ENCODE measurements at regions not wholly inside any gene's neighbourhood (a gene's known extent, or its start where the extent isn't known, plus 50 kb on each side); places are given as distances from the start of the nearest gene placed in this dataset.
"Not testable (repeated sequence)": the region's sequence is repeated elsewhere in the genome, so short reads cannot be mapped to it uniquely, and the experiment has no call there.

GRCh38 chr5:117013280-117013877 is 438.8 kb upstream of the SEMA6A start:
- DNase-seq, result peak in 1 of 58 donors; percentile 31

- DNase-seq, result no peak
These were observed 436.0 kb upstream of the SEMA6A start for GRCh38 chr5:117010574-117010973.

DNA sequence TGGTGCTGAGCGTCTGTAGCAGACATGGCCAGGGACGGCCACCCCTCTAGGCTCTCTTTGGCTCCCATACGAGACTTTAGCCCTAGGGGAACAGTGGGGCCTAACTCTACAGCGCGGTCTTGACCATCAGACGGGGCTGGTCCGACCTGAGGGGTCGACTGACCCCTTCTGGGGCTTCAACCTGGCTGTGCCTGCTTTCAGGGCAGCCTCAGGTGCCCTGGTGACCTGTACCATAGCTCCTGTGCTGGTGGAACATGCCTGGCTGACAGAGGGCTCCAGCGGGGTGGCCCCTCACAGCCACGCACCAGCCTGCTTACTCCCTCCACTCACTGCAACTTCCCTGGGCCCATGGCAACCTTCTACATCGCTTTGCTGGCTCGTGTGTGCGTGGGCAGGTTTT is 423.4 kb upstream of the SEMA6A start:
- no peak for DNase-seq

DNA sequence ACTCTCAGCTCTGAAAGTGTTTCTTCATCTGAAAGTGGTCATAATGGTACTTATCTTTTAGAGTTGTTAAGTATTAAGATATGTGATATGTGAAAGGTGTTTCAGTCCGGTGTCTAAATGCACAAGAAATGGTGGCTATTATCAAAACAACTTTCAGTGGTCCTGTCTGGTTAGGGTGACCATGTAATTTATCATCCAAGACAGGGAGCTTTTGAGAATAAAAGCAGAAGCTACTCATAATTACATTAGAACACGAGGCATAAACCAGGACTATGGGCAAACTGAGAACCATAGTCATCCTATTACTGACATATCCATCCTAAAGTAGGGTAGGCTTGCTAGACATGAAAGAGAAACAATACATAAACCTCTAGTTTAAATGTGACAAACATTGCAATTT is 418.1 kb upstream of the SEMA6A start:
- no peak for DNase-seq

DNA sequence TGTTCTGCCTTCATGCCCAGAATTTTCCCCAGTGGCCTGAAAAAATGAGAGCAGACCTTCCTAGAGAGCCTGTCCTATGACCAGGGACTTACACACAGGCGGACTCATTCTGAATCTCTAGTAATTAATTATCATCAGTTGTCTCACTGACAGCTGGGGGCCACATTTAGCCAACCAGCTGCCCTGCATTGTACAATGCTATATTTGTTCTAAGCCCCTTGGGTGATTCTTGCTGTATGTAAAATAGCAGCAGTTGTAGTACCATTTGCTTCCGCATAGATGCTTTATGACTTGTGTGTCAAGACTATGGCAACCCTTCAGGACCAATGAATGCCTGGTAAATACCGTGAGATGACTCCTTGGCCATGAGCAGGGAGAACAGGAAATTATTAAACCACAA is 415.4 kb upstream of the SEMA6A start:
- peak in 18 of 58 donors; percentile 1 to 44 (median 15) for DNase-seq

GRCh38 chr5:116982035-116982434 is 407.4 kb upstream of the SEMA6A start:
- DNase-seq, result no peak

DNA sequence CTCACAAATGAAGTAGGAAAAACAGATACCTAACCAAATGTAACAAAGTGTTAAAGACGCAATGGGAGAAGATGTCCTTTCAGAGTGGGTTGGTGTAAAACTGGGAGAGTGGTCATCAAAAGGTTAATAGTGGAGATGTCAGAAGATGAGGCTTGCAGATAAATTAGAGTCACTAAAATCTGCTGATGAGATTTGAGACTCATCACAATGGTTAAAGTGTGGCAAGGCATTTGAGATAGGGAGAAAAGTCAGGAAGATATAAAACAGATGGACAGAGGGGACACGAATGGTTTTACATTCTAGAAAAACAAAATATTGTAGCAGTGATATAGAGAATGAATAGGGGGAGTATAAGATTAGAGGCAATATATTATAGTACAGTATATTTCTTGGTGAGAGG is 406.0 kb upstream of the SEMA6A start:
- DNase-seq, result no peak

DNA sequence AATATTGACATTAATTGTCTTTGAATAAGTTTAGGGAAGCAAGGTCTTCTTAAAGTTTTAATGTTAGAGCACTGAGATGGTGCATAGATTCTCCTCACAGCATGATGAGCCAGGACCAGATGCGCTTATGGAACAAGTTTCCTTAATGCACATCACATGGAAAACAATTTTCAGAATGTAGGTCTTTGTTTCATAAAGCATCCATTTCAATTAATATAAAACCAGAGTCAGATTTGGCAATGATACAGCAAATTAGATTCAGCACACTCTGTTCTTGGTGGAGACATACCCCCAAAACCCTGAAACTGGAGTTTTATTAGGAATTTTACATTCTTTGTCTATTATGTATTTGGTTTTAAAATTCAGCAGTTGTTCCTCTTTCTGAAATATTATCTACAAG is 402.1 kb upstream of the SEMA6A start:
- no peak for DNase-seq

DNA sequence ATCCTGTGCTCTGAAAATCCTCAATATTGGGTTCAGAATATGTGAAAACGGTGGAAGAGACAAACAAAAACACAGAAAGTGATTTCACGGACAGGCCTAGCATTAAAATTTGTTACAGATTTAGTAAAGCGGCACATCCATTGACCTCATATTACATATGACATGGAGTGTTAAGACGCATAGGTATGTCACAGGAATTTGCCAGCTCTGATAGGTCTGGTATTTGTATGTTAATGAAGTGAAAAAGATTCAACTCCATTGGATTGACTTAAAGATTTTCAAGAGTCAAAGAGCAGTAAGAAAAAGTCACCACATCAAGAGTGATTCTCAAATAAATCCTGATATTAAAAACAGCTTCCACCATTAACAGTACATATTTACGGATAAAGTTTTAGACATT is 396.5 kb upstream of the SEMA6A start:
- no peak for DNase-seq

- DNase-seq, result peak in 1 of 58 donors; percentile 41
These were observed 395.7 kb upstream of the SEMA6A start for GRCh38 chr5:116970318-116970717.

DNA sequence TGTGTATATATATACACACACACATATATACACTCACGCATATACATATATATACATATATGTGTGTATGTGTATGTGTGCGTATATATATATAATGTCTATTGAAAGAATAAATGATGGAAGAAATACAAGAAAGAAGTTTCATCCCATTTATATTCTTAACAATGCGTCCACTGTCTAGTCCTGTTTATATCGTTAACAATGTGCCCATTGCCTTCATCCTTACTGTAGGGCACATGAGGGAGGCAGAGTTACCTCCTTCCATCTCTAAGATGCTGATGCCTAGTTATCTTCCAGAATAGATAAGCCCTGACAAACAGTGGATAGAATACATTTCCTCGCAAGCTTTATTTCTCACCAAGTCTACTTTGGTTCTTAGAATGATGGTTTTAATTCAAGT is 389.8 kb upstream of the SEMA6A start:
- no peak for DNase-seq

DNA sequence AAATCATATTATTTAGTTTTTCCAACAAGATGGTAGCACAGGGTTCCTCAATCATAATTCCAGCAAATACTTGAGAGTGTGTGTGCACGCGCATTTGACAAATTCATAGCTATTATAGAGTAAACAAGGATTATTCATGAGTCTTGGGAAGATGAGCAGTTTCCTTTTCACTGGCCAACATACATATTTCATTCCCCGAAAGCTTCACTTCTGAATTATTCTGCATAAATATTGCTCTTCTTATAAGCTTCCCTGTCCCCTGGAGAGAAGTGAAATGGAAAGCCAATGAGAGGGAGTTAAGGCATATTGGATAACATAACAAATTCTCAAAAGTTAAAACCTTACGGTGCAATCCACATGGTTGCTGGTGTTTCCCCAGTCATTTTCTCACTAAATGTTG is 386.4 kb upstream of the SEMA6A start:
- no peak for DNase-seq

DNA sequence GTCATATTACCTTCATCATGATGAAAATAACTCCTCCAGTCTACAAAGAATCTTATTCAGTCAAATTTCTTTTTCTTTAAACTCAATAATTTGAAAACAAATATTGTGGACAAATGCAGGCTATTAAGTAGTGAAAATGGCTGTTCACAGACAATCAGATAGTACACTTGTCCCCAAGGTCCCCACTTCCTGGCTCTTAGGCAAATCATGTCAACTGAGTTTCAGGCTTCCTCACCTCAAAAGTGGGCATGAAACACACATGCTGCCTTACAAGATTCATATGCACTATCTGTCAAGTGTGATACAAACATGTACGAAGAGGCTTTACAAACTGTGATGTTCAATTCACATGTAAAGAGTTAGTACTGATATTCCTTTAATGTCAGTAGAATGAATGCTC is 385.2 kb upstream of the SEMA6A start:
- DNase-seq, result no peak

DNA sequence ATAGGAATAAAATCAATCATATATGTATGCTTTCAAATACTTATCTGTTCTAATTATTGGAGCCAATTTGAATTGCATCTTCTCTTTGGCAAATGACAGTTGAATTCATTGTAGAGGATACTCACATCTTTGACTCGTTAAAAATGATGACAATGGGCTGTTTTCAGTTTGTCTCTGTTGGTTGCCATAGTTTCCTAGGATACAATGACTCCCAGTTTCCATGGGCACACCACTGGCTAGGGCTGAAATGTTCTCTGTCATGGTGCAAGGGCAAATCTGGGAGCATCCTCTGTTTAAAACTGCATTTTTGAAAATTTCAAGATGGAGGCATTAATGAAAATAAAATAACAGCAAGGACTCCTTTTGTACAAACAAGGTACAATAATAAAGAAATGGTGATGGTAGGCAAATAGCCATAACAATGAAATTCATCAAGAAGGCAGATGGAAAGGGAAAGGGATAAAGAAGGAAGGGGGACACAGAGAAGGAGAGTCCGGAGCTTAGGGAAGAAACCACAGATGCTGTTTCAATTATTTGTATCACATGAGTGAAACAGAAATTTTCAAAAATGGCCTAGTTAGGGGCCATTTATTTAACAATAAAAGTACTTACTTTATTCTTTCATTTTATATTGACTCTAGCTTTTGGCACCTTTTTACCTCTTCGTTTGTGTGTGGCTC is 378.8 kb upstream of the SEMA6A start:
- DNase-seq, result peak in 18 of 58 donors; percentile 2 to 76 (median 20)

DNA sequence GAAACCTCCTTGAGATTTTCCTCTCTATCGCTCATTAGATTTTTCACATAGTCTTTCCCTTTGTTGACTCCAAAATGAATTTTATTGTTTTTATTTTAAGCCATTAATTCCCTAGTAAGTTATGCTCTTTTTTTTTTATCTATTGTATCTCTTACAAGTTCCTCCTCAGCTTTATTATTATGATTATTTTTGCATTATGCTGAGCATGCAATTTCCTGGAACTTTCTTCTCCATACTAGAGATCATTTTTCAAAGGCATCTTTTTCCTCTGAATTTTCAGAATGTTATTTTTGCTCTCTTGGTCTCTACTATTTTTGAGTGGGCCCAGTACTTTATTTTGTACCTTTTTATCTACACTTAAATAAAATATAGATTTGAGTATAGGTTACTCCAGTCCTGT is 376.6 kb upstream of the SEMA6A start:
- no peak for DNase-seq

DNA sequence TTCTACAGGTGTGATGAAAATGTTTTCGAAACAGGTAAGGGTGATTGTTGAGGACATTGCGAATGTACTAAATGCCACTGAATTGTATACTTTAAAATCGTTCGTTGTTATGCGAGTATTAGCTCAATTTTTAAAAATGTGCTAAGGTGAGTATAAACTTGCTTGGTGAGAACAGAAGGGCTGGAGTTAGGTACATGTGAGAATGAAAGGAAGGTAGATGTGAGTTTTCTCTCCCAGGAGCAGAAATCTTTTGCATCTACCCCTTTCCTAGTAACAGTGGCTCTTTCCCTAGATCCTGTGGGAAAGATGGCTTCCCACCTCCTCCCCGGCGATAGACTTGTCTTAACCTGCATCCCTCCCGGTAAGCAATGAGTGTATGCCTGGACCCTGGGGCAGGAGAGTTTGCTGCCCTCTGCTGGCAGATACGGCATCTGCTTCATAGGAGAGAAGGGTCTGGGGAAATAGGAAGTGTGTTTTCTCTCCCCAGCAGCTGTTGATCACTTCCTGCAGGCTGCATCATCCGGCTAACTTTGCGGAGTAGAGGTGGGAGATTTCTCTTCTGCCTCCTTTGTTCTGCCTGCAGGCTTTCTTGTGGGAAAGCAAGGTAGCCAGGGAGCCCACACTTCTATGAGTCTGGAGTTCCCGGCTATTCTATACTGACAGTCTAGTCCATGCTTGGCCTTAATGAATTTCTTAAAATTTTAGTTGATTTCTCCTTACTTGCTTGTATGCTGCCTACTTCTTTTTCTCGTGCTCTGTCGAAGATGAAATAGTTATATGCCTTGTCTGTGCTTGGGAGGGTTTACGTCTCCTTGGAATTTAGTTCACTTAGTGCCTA is 373.3 kb upstream of the SEMA6A start:
- peak in 18 of 58 donors; percentile 0 to 28 (median 9) for DNase-seq

DNA sequence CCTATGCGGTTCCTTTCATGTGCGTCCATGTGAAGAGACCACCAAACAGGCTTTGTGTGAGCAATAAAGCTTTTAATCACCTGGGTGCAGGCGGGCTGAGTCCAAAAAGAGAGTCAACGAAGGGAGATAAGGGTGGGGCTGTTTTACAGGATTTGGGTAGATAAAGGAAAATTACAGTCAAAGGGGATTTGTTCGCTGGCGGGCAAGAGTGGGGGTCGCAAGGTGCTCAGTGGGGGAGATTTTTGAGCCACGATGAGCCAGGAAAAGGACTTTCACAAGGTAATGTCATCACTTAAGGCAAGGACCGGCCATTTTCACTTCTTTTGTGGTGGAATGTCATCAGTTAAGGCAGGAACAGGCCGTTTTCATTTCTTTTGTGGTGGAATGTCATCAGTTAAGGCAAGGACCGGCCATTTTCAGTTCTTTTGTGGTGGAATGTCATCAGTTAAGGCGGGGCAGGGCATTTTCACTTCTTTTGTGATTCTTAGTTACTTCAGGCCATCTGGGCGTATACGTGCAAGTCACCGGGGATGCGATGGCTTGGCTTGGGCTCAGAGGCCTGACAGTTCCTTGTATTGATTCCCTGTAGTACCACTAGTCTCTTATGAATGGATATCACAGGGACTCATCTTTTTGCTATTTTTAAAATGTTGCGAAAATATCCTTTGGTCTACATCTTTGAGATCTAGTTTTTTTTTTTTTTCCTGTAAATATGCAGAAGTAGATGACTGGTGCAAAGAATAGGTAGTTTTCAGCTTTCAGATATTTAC is 371.2 kb upstream of the SEMA6A start:
- not testable (repeated sequence) for DNase-seq

DNA sequence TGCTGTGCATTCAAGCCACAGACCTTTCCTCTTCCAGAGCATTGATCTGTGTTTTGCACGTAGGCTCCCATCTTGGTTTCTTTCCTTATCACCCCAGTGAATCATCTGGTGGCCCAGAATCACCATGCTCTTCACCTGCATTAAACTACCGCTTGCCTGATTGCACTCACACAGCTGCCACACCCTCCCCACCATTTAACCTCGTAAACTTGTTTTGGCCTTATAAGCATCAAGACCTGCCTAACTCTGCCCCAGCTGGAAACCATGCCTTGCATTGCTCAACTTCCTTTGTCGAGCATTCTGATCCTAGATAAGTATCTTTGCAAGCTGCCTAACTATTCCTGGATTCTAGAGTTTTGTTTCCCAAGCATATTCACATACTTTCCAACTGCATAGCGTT is 369.6 kb upstream of the SEMA6A start:
- DNase-seq, result no peak

DNA sequence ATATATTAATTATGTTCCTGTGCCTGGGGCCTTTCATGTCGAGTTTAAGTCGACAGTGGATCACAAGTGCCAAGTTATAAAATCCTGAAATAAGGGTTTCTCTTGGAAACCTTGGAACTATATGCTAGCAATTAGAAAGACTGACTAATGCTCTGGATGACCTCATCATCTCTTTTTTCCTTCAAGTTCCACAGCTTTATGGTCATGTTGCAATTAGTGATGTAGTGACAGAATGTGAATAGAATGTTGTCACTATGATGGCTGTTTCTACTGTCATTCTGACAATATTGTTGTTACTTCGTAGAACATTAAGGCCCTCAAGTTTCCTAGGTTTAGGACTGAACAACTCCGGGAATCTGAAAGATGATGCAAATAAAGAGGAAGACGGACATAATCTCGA is 368.0 kb upstream of the SEMA6A start:
- no peak for DNase-seq

GRCh38 chr5:116939641-116940040 is 365.0 kb upstream of the SEMA6A start:
- DNase-seq, result peak in 1 of 58 donors; percentile 9

GRCh38 chr5:116938488-116938887 is 363.9 kb upstream of the SEMA6A start:
- DNase-seq, result peak in 13 of 58 donors; percentile 1 to 26 (median 12)
